Stomach (tissue), 4 donors: ENCODE measurements at regions not wholly inside any gene's neighbourhood (a gene's known extent, or its start where the extent isn't known, plus 50 kb on each side); places are given as distances from the start of the nearest gene placed in this dataset.

ENCODE experiments used
- CTCF ChIP-seq, 7 experiments: fragments of 450-650 bp in 4 of 7; fragments of 200-600 bp in 3 of 7; sonication (generic) in 3 of 7; IDR thresholded peaks; one replicate each; pipeline ENCODE4 v1.5.1; 2016 to 2019; ENCODE audit warnings: antibody characterized with exemption in 7 of 7, control low read depth in 2 of 7, mild to moderate bottlenecking in 1 of 7
- POLR2AphosphoS5 ChIP-seq, 3 donors: sonication (generic); formaldehyde crosslinking; IDR thresholded peaks; one replicate each; pipeline ENCODE4 v1.6.1; 2016; ENCODE audit warnings: antibody characterized with exemption in 3 of 3

GRCh38 chr14:99030454-99030853 lies 241.5 kb downstream of the BCL11B start:
- no peak for TF ChIP-seq POLR2AphosphoS5 (IDR thresholded peaks at IDR 0.05)
- TF ChIP-seq CTCF (IDR thresholded peaks at IDR 0.05), result no peak
